Smooth muscle cell (in vitro differentiated cells): ENCODE measurements at regions not wholly inside any gene's neighbourhood (a gene's known extent, or its start where the extent isn't known, plus 50 kb on each side); places are given as distances from the start of the nearest gene placed in this dataset.
A peak's percentile ranks its signal among the peaks of the same experiment; 100 is the strongest.

Experiments used
- DNase-seq: peaks from one replicate; lab custom pipeline; 2025; ENCODE audit not compliant: unreplicated experiment; lab: John Stamatoyannopoulos, UW
- H2AFZ ChIP-seq: fragments of 200-600 bp; sonication (generic); 2 replicates; pipeline ENCODE4 v1.6.0; 2016; ENCODE audit warnings: antibody characterized with exemption, low read depth, mild to moderate bottlenecking
- H3F3A ChIP-seq: fragments of 200-600 bp; sonication (generic); 2 replicates; pipeline ENCODE4 v1.6.0; 2017; ENCODE audit warnings: antibody characterized with exemption, low read depth
- H3K27ac ChIP-seq: fragments of 200-600 bp; sonication (generic); 2 replicates; pipeline ENCODE4 v1.5.1; 2016; ENCODE audit warnings: low read depth, mild to moderate bottlenecking
- H3K27me3 ChIP-seq: fragments of 200-600 bp; sonication (generic); 2 replicates; pipeline ENCODE4 v1.6.1; 2016; ENCODE audit warnings: low read depth, mild to moderate bottlenecking
- H3K36me3 ChIP-seq: fragments of 200-600 bp; sonication (generic); 2 replicates; pipeline ENCODE4 v1.5.1; 2016; ENCODE audit warnings: low read depth
- H3K4me1 ChIP-seq: fragments of 200-600 bp; sonication (generic); 2 replicates; pipeline ENCODE4 v1.5.1; 2016; ENCODE audit warnings: low read depth
- H3K4me2 ChIP-seq: fragments of 200-600 bp; sonication (generic); 2 replicates; pipeline ENCODE4 v1.6.0; 2016; ENCODE audit warnings: mild to moderate bottlenecking
- H3K4me3 ChIP-seq: fragments of 200-600 bp; sonication (generic); 2 replicates; pipeline ENCODE4 v1.5.1; 2016; ENCODE audit warnings: mild to moderate bottlenecking
- H3K79me2 ChIP-seq: fragments of 200-600 bp; sonication (generic); 2 replicates; pipeline ENCODE4 v1.6.0; 2016; ENCODE audit warnings: low read depth, mild to moderate bottlenecking
- H3K9ac ChIP-seq: fragments of 200-600 bp; sonication (generic); 2 replicates; pipeline ENCODE4 v1.6.0; 2016; ENCODE audit warnings: low read depth
- H3K9me3 ChIP-seq: fragments of 200-600 bp; sonication (generic); replicated peaks from 2 replicates; pipeline ENCODE4 v1.5.1; 2016; ENCODE audit warnings: low read depth
- H4K20me1 ChIP-seq: fragments of 200-600 bp; sonication (generic); 2 replicates; pipeline ENCODE4 v1.6.0; 2016; ENCODE audit warnings: low read depth
- WGBS: methylation state at CpG from one replicate; pipeline ENCODE4 v1.1.7; 2016; ENCODE audit warnings: low lambda C conversion rate; 5-methylcytosine and 5-hydroxymethylcytosine counted together
- TF ChIP-seq, protein P1 (sequence below): fragments of 200-600 bp; sonication (generic); IDR thresholded peaks from 2 replicates; pipeline ENCODE4 v1.5.1; 2017; ENCODE audit warnings: borderline replicate concordance, mild to moderate bottlenecking, antibody characterized with exemption; ENCODE audit not compliant: insufficient read depth, poor library complexity, severe bottlenecking

DNA sequence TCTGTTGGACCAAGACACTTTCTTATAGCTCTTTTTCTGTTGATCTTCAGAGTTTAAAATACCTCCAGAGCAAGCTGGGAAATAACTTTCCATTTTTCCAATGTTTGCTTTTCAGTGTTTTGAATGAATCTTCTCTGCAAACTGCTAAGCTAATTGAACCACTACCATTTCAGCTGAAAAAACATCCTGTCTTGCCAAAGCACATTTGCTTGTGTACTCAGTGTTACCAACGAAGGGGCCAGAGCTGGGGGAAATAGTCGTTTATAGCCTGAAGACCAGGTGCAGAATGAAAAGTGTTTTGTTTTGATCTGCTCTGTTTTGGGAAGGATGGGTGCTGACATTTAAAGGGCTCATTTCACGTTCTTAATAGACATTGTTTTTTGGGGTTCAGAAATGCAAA lies 88.4 kb upstream of the CLNK start:
- H3F3A ChIP-seq: no peaks in the 10 kb centered on the region
- H3K27ac ChIP-seq: no peak overlapping the region
- no peaks in the 10 kb centered on the region for H3K27me3 ChIP-seq
- 88% methylated on average over 3 of the region's 3 CpGs for WGBS
- H3K36me3 ChIP-seq: no peaks in the 10 kb centered on the region
- no peak for DNase-seq
- H4K20me1 ChIP-seq: no peaks in the 10 kb centered on the region
- no peaks in the 10 kb centered on the region for H3K4me1 ChIP-seq
- H3K79me2 ChIP-seq: no peaks in the 10 kb centered on the region
- no peak overlapping the region for H3K4me3 ChIP-seq
- no peak overlapping the region for H3K4me2 ChIP-seq
- TF ChIP-seq, protein P1, sequence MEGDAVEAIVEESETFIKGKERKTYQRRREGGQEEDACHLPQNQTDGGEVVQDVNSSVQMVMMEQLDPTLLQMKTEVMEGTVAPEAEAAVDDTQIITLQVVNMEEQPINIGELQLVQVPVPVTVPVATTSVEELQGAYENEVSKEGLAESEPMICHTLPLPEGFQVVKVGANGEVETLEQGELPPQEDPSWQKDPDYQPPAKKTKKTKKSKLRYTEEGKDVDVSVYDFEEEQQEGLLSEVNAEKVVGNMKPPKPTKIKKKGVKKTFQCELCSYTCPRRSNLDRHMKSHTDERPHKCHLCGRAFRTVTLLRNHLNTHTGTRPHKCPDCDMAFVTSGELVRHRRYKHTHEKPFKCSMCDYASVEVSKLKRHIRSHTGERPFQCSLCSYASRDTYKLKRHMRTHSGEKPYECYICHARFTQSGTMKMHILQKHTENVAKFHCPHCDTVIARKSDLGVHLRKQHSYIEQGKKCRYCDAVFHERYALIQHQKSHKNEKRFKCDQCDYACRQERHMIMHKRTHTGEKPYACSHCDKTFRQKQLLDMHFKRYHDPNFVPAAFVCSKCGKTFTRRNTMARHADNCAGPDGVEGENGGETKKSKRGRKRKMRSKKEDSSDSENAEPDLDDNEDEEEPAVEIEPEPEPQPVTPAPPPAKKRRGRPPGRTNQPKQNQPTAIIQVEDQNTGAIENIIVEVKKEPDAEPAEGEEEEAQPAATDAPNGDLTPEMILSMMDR: no peak
- no peaks in the 10 kb centered on the region for H3K9me3 ChIP-seq
- H2AFZ ChIP-seq: no peak overlapping the region
- no peak overlapping the region for H3K9ac ChIP-seq

DNA sequence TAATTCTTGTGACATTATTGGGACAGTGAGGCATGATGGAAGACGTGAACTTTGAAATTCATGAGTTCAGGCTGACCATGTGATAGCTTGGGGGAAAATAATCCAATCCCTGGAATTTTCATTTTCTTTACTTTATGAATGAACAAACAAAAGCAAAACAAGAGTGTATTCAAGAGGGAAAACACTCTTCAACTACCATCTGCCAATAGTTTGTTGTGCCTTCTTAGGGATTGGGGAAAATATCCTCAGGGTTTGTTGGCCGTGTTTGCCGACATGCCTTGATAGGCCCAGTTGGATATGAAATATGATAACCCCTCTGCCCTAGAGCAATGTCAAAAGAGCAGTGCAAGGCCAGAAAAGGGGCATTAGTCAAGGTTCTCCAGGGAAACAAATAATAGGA lies 80.8 kb upstream of the CLNK start:
- 87% methylated on average over 3 of the region's 3 CpGs for WGBS

DNA sequence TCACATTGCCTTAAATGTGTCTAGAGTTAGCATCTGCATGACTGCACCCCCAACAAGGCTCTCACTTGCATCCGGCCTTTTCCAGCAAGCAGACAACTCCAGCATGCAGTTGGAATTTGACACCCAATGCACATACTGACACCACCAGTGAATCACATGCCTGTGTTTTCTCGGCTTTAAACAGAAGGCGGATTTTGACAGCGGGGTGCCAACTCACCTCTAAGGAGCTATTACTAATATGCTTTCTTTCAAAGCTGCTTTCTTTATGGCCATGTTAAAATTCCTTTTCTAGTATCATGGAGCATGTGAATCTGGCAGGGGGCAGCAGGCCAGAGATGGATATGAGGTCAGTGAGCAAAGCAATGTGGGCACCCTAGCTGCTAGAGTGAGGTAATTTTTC lies 78.0 kb upstream of the CLNK start:
- H3K27ac ChIP-seq: peak overlapping the region; percentile 41
- H3K4me3 ChIP-seq: no peak overlapping the region
- no peak overlapping the region for H2AFZ ChIP-seq
- H4K20me1 ChIP-seq: no peaks in the 10 kb centered on the region
- no peaks in the 10 kb centered on the region for H3K79me2 ChIP-seq
- no peak for DNase-seq
- WGBS: 14% methylated on average over 4 of the region's 4 CpGs
- H3K36me3 ChIP-seq: no peaks in the 10 kb centered on the region
- H3K4me2 ChIP-seq: no peak overlapping the region
- peaks cover 4% of the 10 kb centered on the region for H3F3A ChIP-seq
- no peaks in the 10 kb centered on the region for H3K4me1 ChIP-seq
- H3K27me3 ChIP-seq: no peaks in the 10 kb centered on the region
- TF ChIP-seq, protein P1: no peak
- no peaks in the 10 kb centered on the region for H3K9me3 ChIP-seq
- no peak overlapping the region for H3K9ac ChIP-seq

More for the DNA sequence above, 80.8 kb upstream of the CLNK start:
- no peak overlapping the region for H3K4me3 ChIP-seq
- no peak overlapping the region for H3K27ac ChIP-seq
- no peaks in the 10 kb centered on the region for H4K20me1 ChIP-seq
- no peak overlapping the region for H3K9ac ChIP-seq
- H3K4me1 ChIP-seq: no peaks in the 10 kb centered on the region
- H3K27me3 ChIP-seq: no peaks in the 10 kb centered on the region
- H3K4me2 ChIP-seq: no peak overlapping the region
- no peaks in the 10 kb centered on the region for H3K9me3 ChIP-seq
- TF ChIP-seq, protein P1: no peak
- H3K79me2 ChIP-seq: no peaks in the 10 kb centered on the region
- peaks cover 4% of the 10 kb centered on the region for H3F3A ChIP-seq
- H3K36me3 ChIP-seq: no peaks in the 10 kb centered on the region
- no peak for DNase-seq
- no peak overlapping the region for H2AFZ ChIP-seq

DNA sequence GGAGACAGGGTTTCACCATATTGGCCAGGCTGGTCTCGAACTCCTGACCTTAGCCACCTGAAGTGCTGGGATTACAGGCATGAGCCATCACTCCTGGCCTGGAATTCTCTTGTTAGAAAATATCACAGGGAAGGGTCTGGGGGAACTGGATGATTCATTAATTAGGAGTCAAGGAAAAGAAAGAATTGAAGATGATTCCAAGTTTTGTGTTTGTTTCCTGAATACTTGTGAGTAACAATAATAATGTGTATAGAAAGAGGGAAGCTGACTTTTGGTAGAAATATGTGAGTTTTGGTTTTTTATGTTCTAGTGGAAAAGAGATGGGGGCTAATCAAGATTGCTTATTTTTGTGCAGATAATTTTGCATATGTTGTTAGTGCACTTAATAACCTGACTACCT lies 77.3 kb upstream of the CLNK start:
- H3K27ac ChIP-seq: peak overlapping the region; percentile 41
- H3F3A ChIP-seq: peaks cover 4% of the 10 kb centered on the region
- TF ChIP-seq, protein P1: no peak
- no peak overlapping the region for H3K9ac ChIP-seq
- DNase-seq: no peak
- 96% methylated on average over 1 of the region's 1 CpG for WGBS
- no peak overlapping the region for H3K4me3 ChIP-seq
- H3K4me2 ChIP-seq: no peak overlapping the region
- H4K20me1 ChIP-seq: no peaks in the 10 kb centered on the region
- no peaks in the 10 kb centered on the region for H3K79me2 ChIP-seq
- no peak overlapping the region for H2AFZ ChIP-seq
- no peaks in the 10 kb centered on the region for H3K27me3 ChIP-seq
- H3K4me1 ChIP-seq: no peaks in the 10 kb centered on the region
- no peaks in the 10 kb centered on the region for H3K9me3 ChIP-seq
- H3K36me3 ChIP-seq: no peaks in the 10 kb centered on the region
